HG03139 (cell line): ENCODE measurements at regions not wholly inside any gene's neighbourhood (a gene's known extent, or its start where the extent isn't known, plus 50 kb on each side); places are given as distances from the start of the nearest gene placed in this dataset.
"Not testable (repeated sequence)": the region's sequence is repeated elsewhere in the genome, so short reads cannot be mapped to it uniquely, and the experiment has no call there.

Source experiments
- ATAC-seq: cut with Tn5 transposase; IDR thresholded peaks from one replicate; pipeline ENCODE4 v1.9.1; 2021; ENCODE audit not compliant: unreplicated experiment

DNA sequence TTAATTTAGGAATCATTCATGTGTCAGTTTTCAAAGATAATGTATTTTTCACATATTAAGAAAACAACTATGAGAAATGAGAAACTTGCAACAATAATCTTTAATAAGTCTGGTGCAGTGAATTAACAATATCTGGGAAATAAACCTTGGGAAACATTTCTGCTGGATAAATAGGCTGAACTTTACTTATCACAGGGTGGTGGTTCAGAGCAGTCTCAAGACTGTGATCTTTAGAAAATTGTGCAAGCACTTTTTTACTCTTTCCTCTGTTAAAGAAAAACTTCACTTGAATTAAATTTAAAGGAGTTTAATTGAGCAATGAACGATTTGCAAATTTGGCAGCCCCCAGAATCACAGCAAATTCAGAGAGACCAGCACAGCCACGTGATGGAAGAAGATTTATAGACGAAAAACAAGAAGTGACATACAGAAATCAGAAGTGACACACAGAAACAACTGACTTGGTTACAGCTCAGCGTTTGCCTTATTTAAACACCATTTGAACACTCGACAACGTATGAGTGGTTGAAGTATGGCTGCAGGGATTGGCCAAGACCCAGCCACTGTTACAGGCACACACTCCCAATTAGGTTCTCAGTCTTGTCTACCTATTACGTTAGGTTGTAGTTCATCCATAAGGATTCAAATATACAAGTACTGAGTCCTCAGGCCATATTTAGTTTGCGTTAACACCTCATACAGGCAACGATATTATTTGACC lies 631.9 kb downstream of the SLCO4C1 start:
- no peak for ATAC-seq

DNA sequence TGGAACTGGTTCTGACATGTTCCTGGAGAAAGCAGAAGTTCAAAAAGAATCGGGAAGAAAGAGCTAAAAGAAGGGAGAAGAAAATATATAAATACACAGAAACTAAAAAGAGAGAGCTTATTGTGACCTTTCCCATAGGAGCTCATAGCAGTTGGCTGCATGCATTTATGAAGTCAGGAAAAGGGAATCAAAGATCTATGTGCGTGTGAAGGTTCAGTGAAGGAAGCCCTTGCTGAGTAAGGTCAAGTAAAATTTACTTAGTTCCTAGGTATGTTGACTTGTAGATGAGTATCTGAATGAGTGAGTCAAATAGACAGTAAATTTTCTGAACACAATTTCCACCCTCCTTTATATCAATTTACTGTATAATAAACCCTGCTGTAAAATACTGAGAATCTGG lies 632.5 kb downstream of the SLCO4C1 start:
- no peak for ATAC-seq

GRCh38 chr5:101662263-101662662 lies 633.8 kb downstream of the SLCO4C1 start:
- ATAC-seq = no peak

DNA sequence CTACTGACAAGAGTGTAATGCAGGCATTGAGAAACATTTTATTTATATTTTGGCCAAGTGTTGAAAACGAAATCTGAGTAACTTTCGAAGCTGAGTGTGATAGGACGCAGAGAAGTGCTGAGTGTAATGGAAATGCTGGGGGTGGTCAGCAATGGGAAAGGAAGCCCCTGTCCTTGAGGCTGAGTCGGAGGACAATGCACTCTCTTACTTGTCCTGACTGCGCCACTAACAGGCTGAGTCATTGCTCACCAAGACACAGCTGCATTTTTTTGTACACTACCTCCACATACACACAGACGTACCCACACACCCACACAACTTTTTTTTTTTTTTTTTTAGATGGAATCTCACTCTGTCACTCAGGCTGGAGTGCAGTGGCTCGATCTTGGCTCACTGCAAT lies 637.7 kb downstream of the SLCO4C1 start:
- ATAC-seq = no peak

DNA sequence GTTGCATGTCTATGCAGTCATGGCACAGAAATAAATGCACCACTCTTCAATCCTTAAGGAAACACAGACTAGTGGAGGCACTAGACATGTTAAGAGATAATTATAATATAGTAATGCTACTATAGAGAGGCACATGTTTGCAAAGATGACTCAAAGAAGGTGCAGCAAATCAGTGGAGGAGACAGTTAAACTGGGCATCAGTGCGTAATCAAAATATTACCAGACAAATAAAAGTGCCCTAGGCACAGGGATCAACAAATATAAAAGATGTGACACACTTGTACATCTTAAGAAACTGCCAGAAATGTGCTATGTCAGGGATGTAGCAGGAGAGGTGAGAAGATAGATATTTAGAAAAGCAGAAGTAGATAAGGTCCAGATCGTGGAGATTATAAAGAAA lies 642.1 kb downstream of the SLCO4C1 start:
- no peak for ATAC-seq

GRCh38 chr5:101647861-101648260 lies 648.2 kb downstream of the SLCO4C1 start:
- ATAC-seq = no peak

DNA sequence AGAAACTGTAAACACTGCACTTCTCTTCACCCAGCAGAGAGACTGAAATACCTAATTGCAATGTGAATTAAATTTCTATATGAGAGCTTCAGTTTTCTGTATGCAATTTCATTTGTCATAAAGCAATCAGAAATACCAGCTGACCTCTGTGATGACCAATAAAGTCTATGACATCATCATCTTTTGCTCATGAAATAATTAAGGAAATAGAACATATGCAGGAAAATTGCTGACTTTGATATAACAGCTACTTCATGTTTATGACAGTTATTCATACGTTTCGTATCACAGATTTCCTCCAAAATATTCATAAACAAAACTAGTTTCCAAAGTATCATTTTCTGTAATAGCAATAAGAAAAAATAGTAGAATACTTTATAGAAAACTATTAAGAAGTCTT lies 652.3 kb downstream of the SLCO4C1 start:
- no peak for ATAC-seq

DNA sequence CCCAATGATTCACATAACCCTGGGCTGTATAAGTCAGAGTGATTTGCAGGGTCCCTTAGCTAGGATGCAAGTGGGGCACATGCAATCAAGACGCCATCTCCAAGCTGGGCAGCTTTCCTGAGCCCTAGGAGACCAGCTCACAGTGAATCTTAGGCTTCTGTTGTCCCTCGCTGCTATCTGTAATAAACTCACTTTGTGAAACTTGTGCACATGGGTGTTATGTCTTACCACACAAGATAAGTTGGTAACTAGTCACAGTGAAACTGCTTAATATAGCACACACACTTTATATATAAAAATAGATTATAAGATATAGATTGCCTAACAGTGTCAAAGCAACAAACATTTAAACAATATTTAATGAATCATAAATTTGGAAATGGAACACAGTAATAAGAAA lies 658.5 kb downstream of the SLCO4C1 start:
- ATAC-seq = no peak

DNA sequence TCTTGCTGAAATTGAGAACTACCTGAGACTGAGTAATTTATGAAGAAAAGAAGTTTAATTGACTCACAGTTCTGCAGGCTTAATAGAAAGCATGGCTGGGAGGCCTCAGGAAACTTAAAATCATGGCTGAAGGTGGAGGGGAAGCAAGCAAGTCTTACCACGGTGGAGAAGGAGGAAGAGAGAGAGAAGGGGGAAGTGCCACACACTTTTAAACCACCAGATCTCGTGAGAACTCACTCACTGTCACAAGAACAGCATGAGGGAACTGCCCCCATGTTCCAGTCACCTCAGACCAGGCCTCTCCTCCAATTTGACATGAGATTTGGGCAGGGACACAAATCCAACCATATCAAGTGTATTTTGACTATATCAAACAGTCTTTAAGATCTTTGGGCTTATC lies 668.3 kb downstream of the SLCO4C1 start:
- not testable (repeated sequence) for ATAC-seq

- ATAC-seq = no peak
Observed at GRCh38 chr5:101626572-101626971, 669.5 kb downstream of the SLCO4C1 start.

- ATAC-seq = no peak
Observed at GRCh38 chr5:101611039-101611438, 685.0 kb downstream of the SLCO4C1 start.

DNA sequence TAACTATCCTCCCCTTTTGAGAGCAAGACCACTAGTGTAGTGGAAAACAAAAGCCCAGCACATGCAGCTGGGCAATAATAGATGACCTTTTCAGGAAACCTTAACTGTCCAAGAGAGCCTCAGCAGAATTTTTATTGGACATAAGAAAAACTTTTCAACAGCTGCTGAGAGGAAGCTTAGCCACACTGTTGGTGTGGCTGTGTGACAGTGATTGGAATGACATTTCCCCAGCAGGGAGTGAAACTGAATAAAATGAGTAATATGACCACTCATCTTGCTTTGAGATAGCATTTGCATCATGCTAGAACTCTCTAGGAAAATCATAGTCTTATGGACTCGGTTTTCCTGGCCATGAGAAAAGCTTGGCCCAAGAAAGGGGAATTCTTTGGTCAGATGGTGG lies 687.8 kb downstream of the SLCO4C1 start:
- no peak for ATAC-seq

DNA sequence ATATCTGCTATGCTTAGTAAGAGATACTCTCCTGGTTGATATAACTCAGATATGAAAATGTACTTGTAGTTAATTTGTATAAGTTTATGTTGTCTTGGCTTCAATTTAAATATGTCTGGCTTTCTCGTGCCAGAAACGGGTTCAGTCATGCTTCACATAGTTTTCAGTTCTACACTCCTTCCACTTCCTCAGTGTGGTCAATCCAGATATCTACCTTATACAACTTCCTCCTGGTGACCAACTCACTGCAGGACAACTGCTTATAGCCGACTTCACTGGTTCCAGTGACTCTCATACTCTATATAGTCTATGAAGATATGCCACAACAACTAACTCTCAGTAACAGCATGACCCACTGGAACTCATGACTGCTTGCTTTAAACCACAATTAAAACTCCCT lies 690.4 kb downstream of the SLCO4C1 start:
- no peak for ATAC-seq

GRCh38 chr5:101600614-101601013 lies 695.5 kb downstream of the SLCO4C1 start:
- ATAC-seq = no peak

DNA sequence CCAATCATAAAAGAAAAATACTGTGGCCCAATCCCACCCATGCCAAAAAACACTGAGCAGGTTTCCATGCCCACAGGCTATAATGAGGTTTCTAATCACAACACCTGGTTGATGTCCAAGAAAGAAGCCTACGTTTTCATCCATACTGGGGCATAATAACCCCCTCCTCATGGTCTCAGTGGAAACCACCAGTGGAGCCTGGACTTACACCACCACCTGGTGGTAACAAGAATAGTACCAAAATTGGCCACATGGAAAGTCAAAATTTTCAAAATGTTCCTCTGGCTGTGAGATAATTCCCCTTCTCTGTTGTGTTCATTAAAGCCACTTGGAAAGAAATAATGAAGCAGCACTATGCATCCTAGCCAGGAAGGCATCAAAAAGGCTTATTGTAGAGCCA lies 687.3 kb upstream of the ST8SIA4 start:
- no peak for ATAC-seq

GRCh38 chr5:101585366-101585765 lies 682.3 kb upstream of the ST8SIA4 start:
- no peak for ATAC-seq

DNA sequence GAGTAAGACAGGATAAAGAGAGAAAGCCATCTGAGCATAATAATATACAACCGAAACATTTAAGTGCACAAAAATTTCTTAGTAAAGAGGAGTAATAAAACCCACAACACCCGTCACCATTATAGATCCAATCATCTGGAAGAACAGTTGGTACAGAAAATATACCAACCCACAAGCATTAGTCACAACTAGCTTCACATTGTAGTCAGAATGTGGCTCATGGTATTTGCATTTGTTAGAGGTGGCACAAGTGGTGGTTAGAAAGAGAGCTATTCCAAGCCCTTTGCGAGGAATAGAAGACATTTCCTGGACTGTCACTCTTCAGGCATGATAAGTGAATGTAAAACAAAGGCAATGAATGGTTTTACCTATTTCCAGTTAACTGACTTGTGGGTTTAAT lies 677.5 kb upstream of the ST8SIA4 start:
- ATAC-seq = no peak

- ATAC-seq = no peak
Observed at GRCh38 chr5:101574017-101574416, 670.9 kb upstream of the ST8SIA4 start.

DNA sequence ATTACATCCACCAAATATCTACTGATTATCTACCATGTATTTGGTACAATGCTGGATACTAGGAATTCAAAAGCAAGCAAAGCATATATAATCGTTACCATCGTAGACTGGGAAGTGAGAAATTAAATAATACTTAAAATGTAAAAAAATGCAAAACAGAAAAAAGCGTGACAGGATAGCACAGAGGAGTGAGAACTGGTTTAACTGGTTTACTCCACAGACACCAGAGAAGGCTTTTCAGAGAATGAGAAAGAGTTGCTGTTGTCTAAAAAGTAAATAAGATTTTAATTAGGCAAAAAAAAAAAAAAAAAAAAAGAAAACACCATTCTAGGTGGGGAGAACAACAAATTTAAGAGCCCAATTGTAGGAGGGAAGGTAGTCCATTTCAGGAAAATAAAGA lies 657.9 kb upstream of the ST8SIA4 start:
- no peak for ATAC-seq

GRCh38 chr5:101543780-101544179 lies 640.7 kb upstream of the ST8SIA4 start:
- no peak for ATAC-seq

DNA sequence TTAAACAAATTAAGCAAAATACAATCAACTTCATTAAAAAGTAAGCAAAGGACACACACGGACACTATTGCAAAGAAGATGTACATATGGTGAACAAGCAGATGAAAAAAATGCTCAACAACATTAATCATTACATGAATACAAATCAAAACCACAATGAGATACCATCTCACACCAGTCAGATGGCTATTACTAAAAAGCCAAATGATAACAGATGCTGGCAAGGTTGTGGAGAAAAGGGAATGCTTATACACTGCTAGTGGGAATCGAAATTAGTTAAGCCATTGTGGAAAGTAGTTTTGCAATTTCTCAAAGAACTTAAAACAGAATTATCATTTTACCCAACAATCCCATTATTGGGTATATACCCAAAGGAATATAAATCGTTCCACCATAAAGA lies 636.2 kb upstream of the ST8SIA4 start:
- no peak for ATAC-seq

DNA sequence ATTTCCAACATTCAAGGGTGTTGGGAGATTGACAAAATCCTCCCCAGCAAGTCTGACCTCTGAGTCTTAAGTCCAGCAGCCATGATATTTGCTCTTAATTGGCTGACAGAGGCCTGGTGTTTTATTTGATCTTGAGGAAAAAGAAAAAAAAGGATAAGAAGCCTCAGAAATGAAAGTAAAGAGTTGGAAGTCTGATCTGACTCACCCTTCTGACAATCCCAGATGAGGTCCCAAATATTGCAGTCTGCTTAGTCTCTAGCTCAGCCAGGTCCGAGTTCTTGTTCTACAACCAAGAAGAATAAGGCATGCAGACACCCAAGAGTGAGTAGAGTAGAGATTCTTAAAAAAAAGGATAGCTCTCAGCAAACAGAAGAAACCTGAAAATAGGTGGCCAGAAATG lies 632.5 kb upstream of the ST8SIA4 start:
- ATAC-seq = no peak

DNA sequence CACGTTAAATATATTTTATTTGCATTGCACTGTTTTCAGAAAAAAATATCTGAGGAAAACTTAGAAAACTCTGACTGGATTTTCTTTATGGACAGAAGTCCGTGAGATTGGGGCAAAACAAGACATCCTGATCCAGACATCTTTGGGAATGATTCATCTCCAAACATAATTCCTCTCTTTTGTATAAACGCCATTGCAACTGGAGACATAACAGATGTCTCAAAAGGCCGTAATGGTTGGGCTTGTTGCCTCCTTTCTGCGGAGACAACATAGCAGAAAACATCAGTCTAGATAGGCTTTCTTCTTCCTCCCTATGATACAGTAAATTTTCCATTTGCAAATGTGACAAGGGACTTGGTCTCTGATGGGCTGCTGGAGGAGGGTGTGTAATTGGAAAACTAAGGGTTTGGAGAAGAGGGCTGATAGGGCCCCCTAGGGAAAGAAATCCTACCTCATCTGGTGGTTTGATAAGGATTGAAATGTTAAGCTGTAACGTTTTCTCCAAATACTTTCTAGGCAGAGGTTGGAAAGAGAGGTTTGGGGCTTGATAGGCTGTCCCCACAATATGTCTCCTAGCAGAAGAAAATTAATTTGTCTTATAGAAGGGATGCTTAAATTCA lies 631.5 kb upstream of the ST8SIA4 start:
- ATAC-seq = no peak
